ENCODE measurements at regions not wholly inside any gene's neighbourhood (a gene's known extent, or its start where the extent isn't known, plus 50 kb on each side); places are given as distances from the start of the nearest gene placed in this dataset.

GRCh38 chr14:95425369-95426115 lies 90.9 kb downstream of the SYNE3 start:
- TF ChIP-seq CTCF (IDR thresholded peaks at IDR 0.05; ENCODE audit: insufficient read depth, low read depth, low read length) (no peak), EZH2 (IDR thresholded peaks at IDR 0.05; ENCODE audit: insufficient read depth, low read length) (no peak)
